Lower leg skin (tissue), 3 donors: ENCODE measurements at regions not wholly inside any gene's neighbourhood (a gene's known extent, or its start where the extent isn't known, plus 50 kb on each side); places are given as distances from the start of the nearest gene placed in this dataset.
"Not testable (repeated sequence)": the region's sequence is repeated elsewhere in the genome, so short reads cannot be mapped to it uniquely, and the experiment has no call there.

Experiments
- POLR2A ChIP-seq, 2 donors: fragments of 450-650 bp; IDR thresholded peaks; one replicate each; pipeline ENCODE4 v1.6.1; 2016 to 2017; ENCODE audit warnings: antibody characterized with exemption in 2 of 2, mild to moderate bottlenecking in 1 of 2, moderate library complexity in 1 of 2
- TF ChIP-seq, protein P1 (sequence below), 3 donors: fragments of 450-650 bp; IDR thresholded peaks; one replicate each; pipeline ENCODE4 v1.5.1; 2016; ENCODE audit warnings: antibody characterized with exemption in 3 of 3, mild to moderate bottlenecking in 3 of 3, moderate library complexity in 2 of 3

DNA sequence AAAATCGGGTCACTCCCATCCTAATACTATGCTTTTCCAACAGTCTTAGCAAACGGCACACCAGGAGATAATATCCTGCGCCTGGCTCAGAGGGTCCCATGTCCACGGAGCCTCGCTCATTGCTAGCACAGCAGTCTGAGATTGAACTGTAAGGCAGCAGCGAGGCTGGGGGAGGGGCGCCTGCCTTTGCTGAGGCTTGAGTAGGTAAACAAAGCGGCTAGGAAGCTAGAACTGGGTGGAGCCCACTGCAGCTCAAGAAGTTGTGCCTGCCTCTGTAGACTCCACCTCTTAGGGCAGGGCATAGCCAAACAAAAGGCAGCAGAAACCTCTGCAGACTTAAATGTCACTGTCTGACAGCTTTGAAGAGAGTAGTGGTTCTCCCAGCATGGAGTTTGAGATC lies 213.3 kb downstream of the TOX3 start:
- TF ChIP-seq, protein P1, sequence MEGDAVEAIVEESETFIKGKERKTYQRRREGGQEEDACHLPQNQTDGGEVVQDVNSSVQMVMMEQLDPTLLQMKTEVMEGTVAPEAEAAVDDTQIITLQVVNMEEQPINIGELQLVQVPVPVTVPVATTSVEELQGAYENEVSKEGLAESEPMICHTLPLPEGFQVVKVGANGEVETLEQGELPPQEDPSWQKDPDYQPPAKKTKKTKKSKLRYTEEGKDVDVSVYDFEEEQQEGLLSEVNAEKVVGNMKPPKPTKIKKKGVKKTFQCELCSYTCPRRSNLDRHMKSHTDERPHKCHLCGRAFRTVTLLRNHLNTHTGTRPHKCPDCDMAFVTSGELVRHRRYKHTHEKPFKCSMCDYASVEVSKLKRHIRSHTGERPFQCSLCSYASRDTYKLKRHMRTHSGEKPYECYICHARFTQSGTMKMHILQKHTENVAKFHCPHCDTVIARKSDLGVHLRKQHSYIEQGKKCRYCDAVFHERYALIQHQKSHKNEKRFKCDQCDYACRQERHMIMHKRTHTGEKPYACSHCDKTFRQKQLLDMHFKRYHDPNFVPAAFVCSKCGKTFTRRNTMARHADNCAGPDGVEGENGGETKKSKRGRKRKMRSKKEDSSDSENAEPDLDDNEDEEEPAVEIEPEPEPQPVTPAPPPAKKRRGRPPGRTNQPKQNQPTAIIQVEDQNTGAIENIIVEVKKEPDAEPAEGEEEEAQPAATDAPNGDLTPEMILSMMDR (IDR thresholded peaks at IDR 0.05), result not testable (repeated sequence)
- TF ChIP-seq POLR2A (IDR thresholded peaks at IDR 0.05), result not testable (repeated sequence)
